GM21526 (cell line): ENCODE measurements at regions not wholly inside any gene's neighbourhood (a gene's known extent, or its start where the extent isn't known, plus 50 kb on each side); places are given as distances from the start of the nearest gene placed in this dataset.

ENCODE experiments used
- ATAC-seq: cut with Tn5 transposase; IDR thresholded peaks from one replicate; pipeline ENCODE4 v1.9.1; 2021; ENCODE audit warnings: moderate library complexity; ENCODE audit not compliant: unreplicated experiment, low FRiP score

GRCh38 chr22:49476176-49476575 is 351.5 kb downstream of the BRD1 start:
- ATAC-seq = no peak

GRCh38 chr22:49475253-49475652 is 352.4 kb downstream of the BRD1 start:
- no peak for ATAC-seq

GRCh38 chr22:49473286-49473685 is 354.4 kb downstream of the BRD1 start:
- ATAC-seq = no peak

GRCh38 chr22:49470741-49471503 is 356.8 kb downstream of the BRD1 start:
- ATAC-seq = no peak

GRCh38 chr22:49469896-49470740 is 357.6 kb downstream of the BRD1 start:
- no peak for ATAC-seq

GRCh38 chr22:49468487-49469198 is 359.0 kb downstream of the BRD1 start:
- no peak for ATAC-seq

GRCh38 chr22:49466878-49467595 is 360.6 kb downstream of the BRD1 start:
- no peak for ATAC-seq

- no peak for ATAC-seq
Measured at GRCh38 chr22:49464037-49464436, 363.6 kb downstream of the BRD1 start.

- no peak for ATAC-seq
Measured at GRCh38 chr22:49462795-49463194, 364.9 kb downstream of the BRD1 start.

- no peak for ATAC-seq
Measured at GRCh38 chr22:49462291-49462690, 365.4 kb downstream of the BRD1 start.

- ATAC-seq = no peak
Measured at GRCh38 chr22:49461674-49462073, 366.0 kb downstream of the BRD1 start.

GRCh38 chr22:49460592-49461281 is 366.9 kb downstream of the BRD1 start:
- no peak for ATAC-seq

GRCh38 chr22:49460091-49460490 is 367.6 kb downstream of the BRD1 start:
- ATAC-seq = no peak

GRCh38 chr22:49458708-49459099 is 369.0 kb downstream of the BRD1 start:
- no peak for ATAC-seq

- ATAC-seq = no peak
Measured at GRCh38 chr22:49457946-49458707, 369.5 kb downstream of the BRD1 start.

GRCh38 chr22:49457146-49457545 is 370.5 kb downstream of the BRD1 start:
- ATAC-seq = no peak

GRCh38 chr22:49455595-49455994 is 372.1 kb downstream of the BRD1 start:
- no peak for ATAC-seq

- ATAC-seq = no peak
Measured at GRCh38 chr22:49454726-49455125, 372.9 kb downstream of the BRD1 start.

- ATAC-seq = no peak
Measured at GRCh38 chr22:49453771-49454170, 373.9 kb downstream of the BRD1 start.
